Hepatocyte (in vitro differentiated cells): ENCODE measurements at regions not wholly inside any gene's neighbourhood (a gene's known extent, or its start where the extent isn't known, plus 50 kb on each side); places are given as distances from the start of the nearest gene placed in this dataset.

Experiments used
- DNase-seq: peaks from one replicate; pipeline ENCODE4 v3.0.0-alpha.2; 2016; ENCODE audit warnings: low spot score
- H2AFZ ChIP-seq: fragments of 200-600 bp; sonication (generic); 2 replicates; pipeline ENCODE4 v1.6.0; 2016; ENCODE audit warnings: antibody characterized with exemption, mild to moderate bottlenecking
- H3K27ac ChIP-seq: fragments of 200-600 bp; sonication (generic); 2 replicates; pipeline ENCODE4 v1.5.1; 2016; ENCODE audit warnings: mild to moderate bottlenecking
- H3K27me3 ChIP-seq: fragments of 200-600 bp; sonication (generic); 2 replicates; pipeline ENCODE4 v1.6.1; 2016
- H3K36me3 ChIP-seq: fragments of 200-600 bp; sonication (generic); replicated peaks from 2 replicates; pipeline ENCODE4 v1.5.1; 2016; ENCODE audit warnings: low read depth; ENCODE audit not compliant: insufficient read depth
- H3K4me1 ChIP-seq: fragments of 200-600 bp; sonication (generic); 2 replicates; pipeline ENCODE4 v1.5.1; 2016; ENCODE audit warnings: mild to moderate bottlenecking, moderate library complexity; ENCODE audit not compliant: insufficient read depth
- H3K4me2 ChIP-seq: fragments of 200-600 bp; sonication (generic); 2 replicates; pipeline ENCODE4 v1.6.0; 2016
- H3K4me3 ChIP-seq: fragments of 200-600 bp; sonication (generic); 2 replicates; pipeline ENCODE4 v1.5.1; 2016; ENCODE audit warnings: mild to moderate bottlenecking
- H3K79me2 ChIP-seq: fragments of 200-600 bp; sonication (generic); 2 replicates; pipeline ENCODE4 v1.6.0; 2017; ENCODE audit warnings: mild to moderate bottlenecking
- H3K9me2 ChIP-seq: fragments of 200-600 bp; sonication (generic); replicated peaks from 2 replicates; pipeline ENCODE4 v1.6.0; 2017; ENCODE audit warnings: mild to moderate bottlenecking; ENCODE audit not compliant: insufficient read depth
- H3K9me3 ChIP-seq: fragments of 200-600 bp; sonication (generic); 2 replicates; pipeline ENCODE4 v1.5.1; 2016; ENCODE audit warnings: low read depth, mild to moderate bottlenecking
- H4K20me1 ChIP-seq: fragments of 200-600 bp; sonication (generic); 2 replicates; pipeline ENCODE4 v1.6.0; 2016; ENCODE audit warnings: mild to moderate bottlenecking; ENCODE audit not compliant: insufficient read depth, poor library complexity, severe bottlenecking
- EZH2 ChIP-seq: fragments of 200-600 bp; sonication (generic); IDR thresholded peaks from 2 replicates; pipeline ENCODE4 v1.6.1; 2016; ENCODE audit warnings: antibody characterized with exemption, mild to moderate bottlenecking, borderline replicate concordance
- EZH2phosphoT487 ChIP-seq: fragments of 200-600 bp; sonication (generic); IDR thresholded peaks from one replicate; pipeline ENCODE4 v1.6.1; 2018; ENCODE audit warnings: antibody characterized with exemption, mild to moderate bottlenecking, low read depth, moderate library complexity; ENCODE audit not compliant: unreplicated experiment, severe bottlenecking
- WGBS: methylation state at CpG from one replicate; pipeline ENCODE4 v1.1.6; 2016; ENCODE audit warnings: low lambda C conversion rate; ENCODE audit errors: missing lambda C conversion rate; 5-methylcytosine and 5-hydroxymethylcytosine counted together
- TF ChIP-seq, protein P1 (sequence below): fragments of 200-600 bp; sonication (generic); IDR thresholded peaks from 2 replicates; pipeline ENCODE4 v1.5.1; 2016; ENCODE audit warnings: antibody characterized with exemption, mild to moderate bottlenecking; ENCODE audit not compliant: poor library complexity

DNA sequence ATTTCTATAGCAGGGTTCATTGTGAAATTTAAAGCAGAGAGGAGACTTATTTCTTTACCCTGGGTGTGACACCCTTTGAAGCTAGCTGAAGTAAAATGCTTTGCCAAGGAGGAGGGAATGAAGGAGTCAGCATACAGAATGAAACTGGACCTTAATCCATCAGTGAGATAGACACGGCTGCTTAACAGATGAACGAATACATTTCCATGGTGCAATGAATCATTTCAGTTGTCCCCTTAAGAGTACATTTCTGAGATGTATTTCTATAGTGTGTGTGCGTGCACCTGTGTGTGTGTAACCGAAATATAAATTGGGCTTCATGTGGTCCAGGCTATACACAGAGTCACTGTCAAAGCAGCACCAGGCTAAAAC is 73.8 kb upstream of the CD93 start:
- no peak overlapping the region for H2AFZ ChIP-seq
- H3K4me2 ChIP-seq: no peak overlapping the region
- WGBS: 72% methylated on average over 4 of the region's 4 CpGs
- H3K4me1 ChIP-seq: peaks cover 19% of the 10 kb centered on the region
- H3K4me3 ChIP-seq: no peak overlapping the region
- no peaks in the 10 kb centered on the region for H4K20me1 ChIP-seq
- no peak for DNase-seq
- H3K36me3 ChIP-seq: no peaks in the 10 kb centered on the region
- H3K27me3 ChIP-seq: no peaks in the 10 kb centered on the region
- no peak for TF ChIP-seq EZH2phosphoT487
- TF ChIP-seq EZH2: no peak
- TF ChIP-seq, protein P1, sequence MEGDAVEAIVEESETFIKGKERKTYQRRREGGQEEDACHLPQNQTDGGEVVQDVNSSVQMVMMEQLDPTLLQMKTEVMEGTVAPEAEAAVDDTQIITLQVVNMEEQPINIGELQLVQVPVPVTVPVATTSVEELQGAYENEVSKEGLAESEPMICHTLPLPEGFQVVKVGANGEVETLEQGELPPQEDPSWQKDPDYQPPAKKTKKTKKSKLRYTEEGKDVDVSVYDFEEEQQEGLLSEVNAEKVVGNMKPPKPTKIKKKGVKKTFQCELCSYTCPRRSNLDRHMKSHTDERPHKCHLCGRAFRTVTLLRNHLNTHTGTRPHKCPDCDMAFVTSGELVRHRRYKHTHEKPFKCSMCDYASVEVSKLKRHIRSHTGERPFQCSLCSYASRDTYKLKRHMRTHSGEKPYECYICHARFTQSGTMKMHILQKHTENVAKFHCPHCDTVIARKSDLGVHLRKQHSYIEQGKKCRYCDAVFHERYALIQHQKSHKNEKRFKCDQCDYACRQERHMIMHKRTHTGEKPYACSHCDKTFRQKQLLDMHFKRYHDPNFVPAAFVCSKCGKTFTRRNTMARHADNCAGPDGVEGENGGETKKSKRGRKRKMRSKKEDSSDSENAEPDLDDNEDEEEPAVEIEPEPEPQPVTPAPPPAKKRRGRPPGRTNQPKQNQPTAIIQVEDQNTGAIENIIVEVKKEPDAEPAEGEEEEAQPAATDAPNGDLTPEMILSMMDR: no peak
- no peaks in the 10 kb centered on the region for H3K9me2 ChIP-seq
- H3K79me2 ChIP-seq: no peaks in the 10 kb centered on the region
- H3K27ac ChIP-seq: no peak overlapping the region
- H3K9me3 ChIP-seq: no peaks in the 10 kb centered on the region

DNA sequence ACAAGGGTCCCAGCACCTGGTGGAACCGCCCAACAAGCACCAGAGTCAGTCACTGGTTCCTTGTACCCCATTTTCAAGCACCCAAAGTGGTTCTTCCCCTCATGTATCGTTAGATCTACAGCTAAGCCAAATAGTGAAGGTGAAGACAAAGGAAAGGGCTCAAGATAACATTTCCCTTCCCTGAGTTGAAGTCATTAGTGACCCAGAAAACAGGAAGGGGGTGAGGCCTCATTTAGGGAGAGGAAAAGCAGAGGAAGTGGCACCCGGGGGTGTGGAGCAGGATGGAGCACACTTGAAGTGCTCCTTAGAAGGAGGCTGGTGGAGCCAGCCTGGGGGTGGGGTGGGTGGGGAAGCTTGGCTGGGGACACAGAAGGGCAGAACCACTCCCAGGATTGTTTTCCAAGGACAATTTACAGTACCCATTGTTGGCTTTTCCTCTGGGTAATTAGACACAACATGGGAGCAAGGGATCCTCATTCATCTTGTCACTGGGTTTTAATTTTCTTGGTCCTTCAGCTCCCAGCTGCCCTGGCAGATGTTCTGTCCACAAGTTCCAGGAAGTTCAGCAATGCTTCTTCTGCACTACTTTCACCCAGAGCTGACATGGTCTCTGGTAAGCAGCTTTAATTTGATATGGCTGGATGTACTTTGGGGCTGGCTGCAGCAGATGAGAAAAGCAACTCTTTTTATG is 73.3 kb upstream of the CD93 start:
- no peak overlapping the region for H3K27ac ChIP-seq
- H3K27me3 ChIP-seq: no peaks in the 10 kb centered on the region
- no peaks in the 10 kb centered on the region for H3K9me2 ChIP-seq
- H3K4me3 ChIP-seq: no peak overlapping the region
- H3K79me2 ChIP-seq: no peaks in the 10 kb centered on the region
- no peaks in the 10 kb centered on the region for H3K36me3 ChIP-seq
- H3K9me3 ChIP-seq: no peaks in the 10 kb centered on the region
- H3K4me2 ChIP-seq: no peak overlapping the region
- H2AFZ ChIP-seq: no peak overlapping the region
- DNase-seq: no peak
- TF ChIP-seq, protein P1: no peak
- no peak for TF ChIP-seq EZH2
- TF ChIP-seq EZH2phosphoT487: no peak
- 89% methylated on average over 3 of the region's 3 CpGs for WGBS
- H3K4me1 ChIP-seq: peaks cover 15% of the 10 kb centered on the region
- H4K20me1 ChIP-seq: no peaks in the 10 kb centered on the region

DNA sequence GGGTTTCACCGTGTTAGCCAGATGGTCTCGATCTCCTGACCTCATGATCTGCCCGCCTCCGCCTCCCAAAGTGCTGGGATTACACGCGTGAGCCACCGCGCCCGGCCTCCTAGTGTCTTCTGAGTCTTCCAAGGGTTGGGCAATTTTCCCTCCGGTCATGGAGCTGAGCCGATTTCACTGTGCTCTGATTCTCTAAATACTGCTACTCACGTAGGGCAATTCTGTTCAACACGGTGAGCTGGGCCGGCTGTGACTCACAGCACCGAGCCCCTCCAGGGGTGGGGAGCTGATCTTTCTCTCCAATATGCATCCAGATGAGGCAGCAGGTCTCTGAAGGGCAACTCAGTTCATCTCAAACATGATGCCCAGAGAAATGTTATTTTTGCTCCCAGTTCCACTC is 71.6 kb upstream of the CD93 start:
- DNase-seq: no peak
- Histone ChIP-seq H4K20me1 (no peaks in the 10 kb centered on the region), H3K27me3 (no peaks in the 10 kb centered on the region), H3K36me3 (no peaks in the 10 kb centered on the region), H3K27ac (no peak overlapping the region), H3K4me2 (no peak overlapping the region), H3K4me1 (peaks cover 9% of the 10 kb centered on the region), H3K4me3 (no peak overlapping the region), H3K9me3 (no peaks in the 10 kb centered on the region), H2AFZ (no peak overlapping the region), H3K79me2 (no peaks in the 10 kb centered on the region), H3K9me2 (no peaks in the 10 kb centered on the region)
- WGBS: 94% methylated on average over 15 of the region's 15 CpGs
- TF ChIP-seq, protein P1: no peak
- no peak for TF ChIP-seq EZH2phosphoT487
- TF ChIP-seq EZH2: no peak
